ENCODE measurements at regions not wholly inside any gene's neighbourhood (a gene's known extent, or its start where the extent isn't known, plus 50 kb on each side); places are given as distances from the start of the nearest gene placed in this dataset.

DNA sequence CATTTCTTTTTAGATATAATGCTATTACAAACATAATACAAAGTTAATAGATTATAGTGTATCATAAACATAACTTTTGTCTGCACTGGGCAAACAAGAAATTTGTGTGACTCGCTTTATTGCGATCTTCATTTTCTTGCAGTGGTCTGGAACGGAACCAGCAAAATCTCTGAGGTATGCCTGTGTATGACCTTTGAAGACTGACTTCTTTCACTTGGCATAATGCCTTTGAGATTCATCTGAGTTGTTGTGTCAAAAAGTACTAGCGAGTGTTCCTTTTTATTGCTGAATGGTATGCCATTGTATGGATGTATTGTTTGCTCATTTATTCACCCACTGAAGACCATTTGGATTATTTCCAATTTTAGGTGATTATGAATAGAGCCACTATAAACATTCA lies 69.2 kb downstream of the TANC2 start:
- TF ChIP-seq, protein P1, sequence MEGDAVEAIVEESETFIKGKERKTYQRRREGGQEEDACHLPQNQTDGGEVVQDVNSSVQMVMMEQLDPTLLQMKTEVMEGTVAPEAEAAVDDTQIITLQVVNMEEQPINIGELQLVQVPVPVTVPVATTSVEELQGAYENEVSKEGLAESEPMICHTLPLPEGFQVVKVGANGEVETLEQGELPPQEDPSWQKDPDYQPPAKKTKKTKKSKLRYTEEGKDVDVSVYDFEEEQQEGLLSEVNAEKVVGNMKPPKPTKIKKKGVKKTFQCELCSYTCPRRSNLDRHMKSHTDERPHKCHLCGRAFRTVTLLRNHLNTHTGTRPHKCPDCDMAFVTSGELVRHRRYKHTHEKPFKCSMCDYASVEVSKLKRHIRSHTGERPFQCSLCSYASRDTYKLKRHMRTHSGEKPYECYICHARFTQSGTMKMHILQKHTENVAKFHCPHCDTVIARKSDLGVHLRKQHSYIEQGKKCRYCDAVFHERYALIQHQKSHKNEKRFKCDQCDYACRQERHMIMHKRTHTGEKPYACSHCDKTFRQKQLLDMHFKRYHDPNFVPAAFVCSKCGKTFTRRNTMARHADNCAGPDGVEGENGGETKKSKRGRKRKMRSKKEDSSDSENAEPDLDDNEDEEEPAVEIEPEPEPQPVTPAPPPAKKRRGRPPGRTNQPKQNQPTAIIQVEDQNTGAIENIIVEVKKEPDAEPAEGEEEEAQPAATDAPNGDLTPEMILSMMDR (IDR thresholded peaks at IDR 0.05; ENCODE audit: low read depth, low read length, poor library complexity, severe bottlenecking): no peak
- no peak for TF ChIP-seq EZH2phosphoT487 (IDR thresholded peaks at IDR 0.05; ENCODE audit: borderline replicate concordance, low read length)
